ENCODE measurements at regions not wholly inside any gene's neighbourhood (a gene's known extent, or its start where the extent isn't known, plus 50 kb on each side); places are given as distances from the start of the nearest gene placed in this dataset.

GRCh38 chr19:31402529-31403316 lies 53.5 kb upstream of the TSHZ3 start:
- no peak for DNase-seq

GRCh38 chr19:31406106-31406505 lies 56.9 kb upstream of the TSHZ3 start:
- no peak for DNase-seq

GRCh38 chr19:31408460-31409124 lies 59.4 kb upstream of the TSHZ3 start:
- no peak for DNase-seq

- DNase-seq = no peak
Observed at GRCh38 chr19:31413353-31413752, 64.1 kb upstream of the TSHZ3 start.

GRCh38 chr19:31415322-31415721 lies 66.1 kb upstream of the TSHZ3 start:
- DNase-seq = no peak

- no peak for DNase-seq
Observed at GRCh38 chr19:31416548-31416947, 67.3 kb upstream of the TSHZ3 start.

- no peak for DNase-seq
Observed at GRCh38 chr19:31418055-31418454, 68.8 kb upstream of the TSHZ3 start.

- DNase-seq = no peak
Observed at GRCh38 chr19:31418692-31419430, 69.6 kb upstream of the TSHZ3 start.

GRCh38 chr19:31419871-31420445 lies 70.7 kb upstream of the TSHZ3 start:
- no peak for DNase-seq

GRCh38 chr19:31421082-31421481 lies 71.8 kb upstream of the TSHZ3 start:
- DNase-seq = no peak

GRCh38 chr19:31421856-31422255 lies 72.6 kb upstream of the TSHZ3 start:
- DNase-seq = no peak

- DNase-seq = no peak
Observed at GRCh38 chr19:31423896-31424295, 74.7 kb upstream of the TSHZ3 start.

- DNase-seq = no peak
Observed at GRCh38 chr19:31424861-31425620, 75.8 kb upstream of the TSHZ3 start.

- DNase-seq = no peak
Observed at GRCh38 chr19:31427857-31428256, 78.6 kb upstream of the TSHZ3 start.

GRCh38 chr19:31430381-31430780 lies 81.1 kb upstream of the TSHZ3 start:
- DNase-seq = no peak

GRCh38 chr19:31432201-31432810 lies 83.1 kb upstream of the TSHZ3 start:
- DNase-seq = no peak

GRCh38 chr19:31436121-31436776 lies 87.0 kb upstream of the TSHZ3 start:
- DNase-seq = no peak

GRCh38 chr19:31438401-31439269 lies 89.4 kb upstream of the TSHZ3 start:
- DNase-seq = no peak

- DNase-seq = no peak
Observed at GRCh38 chr19:31439270-31439573, 90.0 kb upstream of the TSHZ3 start.

GRCh38 chr19:31444931-31445330 lies 95.7 kb upstream of the TSHZ3 start:
- no peak for DNase-seq

GRCh38 chr19:31445406-31445805 lies 96.2 kb upstream of the TSHZ3 start:
- DNase-seq = no peak
